Left lung (tissue), 4 donors: ENCODE measurements at regions not wholly inside any gene's neighbourhood (a gene's known extent, or its start where the extent isn't known, plus 50 kb on each side); places are given as distances from the start of the nearest gene placed in this dataset.

ENCODE experiments used
- ATAC-seq: fragments of 200-7000 bp; cut with Tn5 transposase; one replicate; pipeline ENCODE4 v1.9.1; 2020; ENCODE audit warnings: moderate library complexity
- DNase-seq, 4 donors: peaks; one replicate each; pipeline ENCODE4 v3.0.0-alpha.2; 2013 to 2020
- H3K27ac ChIP-seq, 2 donors: fragments of 200-600 bp; sonication (generic) in 1 of 2; one replicate each; pipeline versions ENCODE4 v1.5.0 to v1.8.0; 2020 to 2021
- H3K27me3 ChIP-seq, 2 donors: fragments of 200-600 bp; sonication (generic) in 1 of 2; one replicate each; pipeline versions ENCODE4 v1.5.0 to v1.8.0; 2020 to 2021
- H3K36me3 ChIP-seq, 2 donors: fragments of 200-600 bp; sonication (generic) in 1 of 2; one replicate each; pipeline versions ENCODE4 v1.5.0 to v1.8.0; 2020 to 2021
- H3K4me1 ChIP-seq, 2 donors: fragments of 200-600 bp; one replicate each; pipeline ENCODE4 v1.8.0; 2021
- H3K4me3 ChIP-seq, 2 donors: fragments of 200-600 bp; sonication (generic) in 1 of 2; one replicate each; pipeline versions ENCODE4 v1.5.0 to v1.8.0; 2020 to 2021; ENCODE audit warnings: mild to moderate bottlenecking in 1 of 2
- H3K9me3 ChIP-seq, 2 donors: fragments of 200-600 bp; sonication (generic) in 1 of 2; one replicate each; pipeline versions ENCODE4 v1.5.0 to v1.8.0; 2020 to 2021
- intact Hi-C, 2 donors: fragments of 100-400 bp; cut with DNase I; formaldehyde crosslinking; loops; one replicate each; pipeline versions ENCODE4 v1.11.2 to v1.14.2; 2022
- TF ChIP-seq, protein P1 (sequence below), 2 donors: fragments of 200-600 bp; sonication (generic) in 1 of 2; IDR thresholded peaks; one replicate each; pipeline versions ENCODE4 v1.5.0 to v1.8.0; 2021; ENCODE audit warnings: antibody characterized with exemption in 2 of 2
- donor health status: DM: no; HTN: yes; CAD: no.
- donor health status: DM: no; HTN: no; CAD: no.

- Histone ChIP-seq H3K4me1 (no peaks in the 10 kb centered on the region), H3K27me3 (no peaks in the 10 kb centered on the region), H3K4me3 (no peak overlapping the region), H3K27ac (no peak overlapping the region), H3K36me3 (no peaks in the 10 kb centered on the region), H3K9me3 (no peaks in the 10 kb centered on the region)
- TF ChIP-seq, protein P1, sequence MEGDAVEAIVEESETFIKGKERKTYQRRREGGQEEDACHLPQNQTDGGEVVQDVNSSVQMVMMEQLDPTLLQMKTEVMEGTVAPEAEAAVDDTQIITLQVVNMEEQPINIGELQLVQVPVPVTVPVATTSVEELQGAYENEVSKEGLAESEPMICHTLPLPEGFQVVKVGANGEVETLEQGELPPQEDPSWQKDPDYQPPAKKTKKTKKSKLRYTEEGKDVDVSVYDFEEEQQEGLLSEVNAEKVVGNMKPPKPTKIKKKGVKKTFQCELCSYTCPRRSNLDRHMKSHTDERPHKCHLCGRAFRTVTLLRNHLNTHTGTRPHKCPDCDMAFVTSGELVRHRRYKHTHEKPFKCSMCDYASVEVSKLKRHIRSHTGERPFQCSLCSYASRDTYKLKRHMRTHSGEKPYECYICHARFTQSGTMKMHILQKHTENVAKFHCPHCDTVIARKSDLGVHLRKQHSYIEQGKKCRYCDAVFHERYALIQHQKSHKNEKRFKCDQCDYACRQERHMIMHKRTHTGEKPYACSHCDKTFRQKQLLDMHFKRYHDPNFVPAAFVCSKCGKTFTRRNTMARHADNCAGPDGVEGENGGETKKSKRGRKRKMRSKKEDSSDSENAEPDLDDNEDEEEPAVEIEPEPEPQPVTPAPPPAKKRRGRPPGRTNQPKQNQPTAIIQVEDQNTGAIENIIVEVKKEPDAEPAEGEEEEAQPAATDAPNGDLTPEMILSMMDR (IDR thresholded peaks at IDR 0.05), result no peak
- no peak for DNase-seq
- ATAC-seq, result no peak
- intact Hi-C loops, result no loop called here
Observed at GRCh38 chr1:47678464-47678980, 240.7 kb downstream of the FOXD2 start.

DNA sequence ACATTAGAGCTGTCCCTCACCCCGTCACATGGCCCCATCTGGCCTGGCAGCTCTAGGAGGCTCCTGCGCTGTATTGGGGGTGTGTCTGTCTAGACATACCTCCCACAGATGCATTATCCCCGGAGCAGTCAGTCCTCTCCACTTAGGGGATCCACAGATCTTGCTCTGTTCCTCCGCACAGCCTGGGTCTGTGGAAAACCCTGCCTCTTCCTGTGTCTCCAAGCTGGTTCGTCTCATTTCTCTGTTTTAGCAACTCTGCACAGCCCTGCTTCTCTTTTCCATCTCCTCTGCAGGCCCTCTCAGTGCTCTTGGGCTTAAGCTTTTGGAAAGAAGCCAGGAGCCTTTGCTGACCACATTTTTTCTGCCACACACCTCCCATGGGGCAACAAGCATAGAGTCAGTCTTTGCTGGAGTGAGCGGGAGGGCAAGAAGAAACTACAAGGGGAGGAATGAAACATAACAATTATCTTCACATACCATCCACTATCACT is 241.5 kb downstream of the FOXD2 start:
- TF ChIP-seq, protein P1 (IDR thresholded peaks at IDR 0.05), result no peak
- no peaks in the 10 kb centered on the region for H3K36me3 ChIP-seq
- H3K4me1 ChIP-seq, result no peaks in the 10 kb centered on the region
- DNase-seq (no peak), ATAC-seq (no peak)
- intact Hi-C loops, result no loop called here
- no peak overlapping the region for H3K27ac ChIP-seq
- H3K4me3 ChIP-seq, result no peak overlapping the region
- no peaks in the 10 kb centered on the region for H3K27me3 ChIP-seq
- no peaks in the 10 kb centered on the region for H3K9me3 ChIP-seq

DNA sequence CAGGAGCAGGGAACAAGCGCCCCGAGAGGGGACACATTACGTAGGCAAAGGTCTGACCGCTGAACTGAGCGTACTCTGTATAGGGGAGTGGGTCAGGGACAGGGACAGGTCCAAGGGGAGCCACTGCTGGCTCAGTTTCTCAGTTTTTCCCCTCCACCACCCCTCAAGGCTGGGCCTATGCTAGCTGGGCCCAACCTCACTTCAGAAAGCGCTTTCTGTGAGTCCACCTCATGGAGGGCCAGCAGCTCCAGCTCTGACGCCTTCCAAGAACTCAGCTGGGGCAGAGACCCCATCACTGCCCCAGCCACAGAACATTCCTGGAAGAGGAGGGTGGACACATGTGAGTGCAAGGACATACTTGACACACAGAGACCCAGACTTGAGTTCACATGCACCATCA is 242.0 kb downstream of the FOXD2 start:
- H3K36me3 ChIP-seq, result no peaks in the 10 kb centered on the region
- no peaks in the 10 kb centered on the region for H3K27me3 ChIP-seq
- H3K9me3 ChIP-seq, result no peaks in the 10 kb centered on the region
- no peak for ATAC-seq
- TF ChIP-seq, protein P1 (IDR thresholded peaks at IDR 0.05), result no peak
- H3K27ac ChIP-seq, result no peak overlapping the region
- H3K4me1 ChIP-seq, result no peaks in the 10 kb centered on the region
- intact Hi-C loops, result no loop called here
- DNase-seq, result no peak
- H3K4me3 ChIP-seq, result no peak overlapping the region

DNA sequence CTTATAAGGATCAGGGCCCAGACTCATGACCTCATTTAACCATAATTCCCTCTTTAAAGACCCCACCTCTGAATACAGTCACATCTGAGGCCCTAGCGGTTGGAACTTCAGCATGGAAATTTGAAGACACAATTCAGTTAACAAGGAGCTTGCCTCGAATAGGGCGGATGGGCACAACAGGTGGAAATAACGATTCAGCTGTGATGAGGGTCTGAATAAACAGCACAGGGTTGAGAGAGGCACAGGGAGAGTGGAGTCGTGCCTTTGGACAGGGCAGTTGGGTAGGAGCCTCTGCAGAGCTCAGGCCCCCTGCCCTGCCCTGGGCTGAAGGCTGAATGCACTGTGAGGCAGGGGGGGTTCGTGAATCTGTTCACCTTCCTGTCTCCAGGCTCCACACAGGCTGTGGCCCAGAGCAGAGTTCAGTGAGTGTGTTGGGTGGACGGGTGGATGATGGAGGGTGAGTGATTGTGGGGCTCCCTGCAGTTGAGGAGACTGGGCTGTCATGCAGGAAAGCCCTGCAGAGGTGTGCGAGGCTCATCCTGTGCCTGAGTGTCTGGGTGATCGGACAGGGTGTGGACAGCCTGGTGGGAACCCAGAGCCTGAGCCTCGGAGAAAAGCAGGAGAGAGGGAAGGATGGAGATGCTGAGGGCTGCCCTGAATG is 243.1 kb downstream of the FOXD2 start:
- no peaks in the 10 kb centered on the region for H3K27me3 ChIP-seq
- intact Hi-C loops, result no loop called here
- ATAC-seq, result no peak
- no peaks in the 10 kb centered on the region for H3K36me3 ChIP-seq
- H3K4me3 ChIP-seq, result no peak overlapping the region
- TF ChIP-seq, protein P1 (IDR thresholded peaks at IDR 0.05), result no peak
- H3K27ac ChIP-seq, result no peak overlapping the region
- no peak for DNase-seq
- no peaks in the 10 kb centered on the region for H3K4me1 ChIP-seq
- no peaks in the 10 kb centered on the region for H3K9me3 ChIP-seq

GRCh38 chr1:47681735-47682134 is 243.9 kb downstream of the FOXD2 start:
- no peak for DNase-seq
- Histone ChIP-seq H3K27ac (no peak overlapping the region), H3K4me1 (no peaks in the 10 kb centered on the region), H3K9me3 (no peaks in the 10 kb centered on the region), H3K27me3 (no peaks in the 10 kb centered on the region), H3K36me3 (no peaks in the 10 kb centered on the region), H3K4me3 (no peak overlapping the region)
- intact Hi-C loops, result no loop called here
- ATAC-seq, result no peak
- TF ChIP-seq, protein P1 (IDR thresholded peaks at IDR 0.05), result no peak
